ENCODE measurements at regions not wholly inside any gene's neighbourhood (a gene's known extent, or its start where the extent isn't known, plus 50 kb on each side); places are given as distances from the start of the nearest gene placed in this dataset.

DNA sequence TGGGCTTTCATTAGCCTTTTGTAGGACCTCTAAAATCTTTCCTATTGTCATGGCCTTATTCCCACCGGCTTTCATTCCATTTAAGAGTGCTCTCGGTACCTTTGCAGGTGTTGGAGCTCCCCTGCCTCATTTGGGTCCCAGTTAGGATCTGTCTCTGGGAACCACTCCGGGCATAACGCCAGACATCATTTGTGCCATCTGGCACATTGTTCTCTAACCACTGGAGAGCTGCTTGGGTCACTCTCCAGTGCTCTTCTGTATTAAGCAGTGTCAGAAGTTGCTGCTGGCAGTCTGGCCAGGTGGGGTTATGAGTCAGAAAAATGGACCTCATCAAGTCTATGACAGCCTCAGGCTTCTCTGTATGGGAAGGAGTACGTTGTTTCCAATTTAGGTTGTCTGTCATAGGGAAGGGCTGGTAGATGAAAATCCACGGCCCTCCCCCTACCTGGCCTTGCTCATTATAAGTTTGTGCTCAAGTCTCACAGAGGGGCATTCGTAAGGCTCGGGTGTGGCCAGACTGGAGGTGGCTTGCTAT lies 62.9 kb upstream of the MOCS1 start:
- TF ChIP-seq, protein P1, sequence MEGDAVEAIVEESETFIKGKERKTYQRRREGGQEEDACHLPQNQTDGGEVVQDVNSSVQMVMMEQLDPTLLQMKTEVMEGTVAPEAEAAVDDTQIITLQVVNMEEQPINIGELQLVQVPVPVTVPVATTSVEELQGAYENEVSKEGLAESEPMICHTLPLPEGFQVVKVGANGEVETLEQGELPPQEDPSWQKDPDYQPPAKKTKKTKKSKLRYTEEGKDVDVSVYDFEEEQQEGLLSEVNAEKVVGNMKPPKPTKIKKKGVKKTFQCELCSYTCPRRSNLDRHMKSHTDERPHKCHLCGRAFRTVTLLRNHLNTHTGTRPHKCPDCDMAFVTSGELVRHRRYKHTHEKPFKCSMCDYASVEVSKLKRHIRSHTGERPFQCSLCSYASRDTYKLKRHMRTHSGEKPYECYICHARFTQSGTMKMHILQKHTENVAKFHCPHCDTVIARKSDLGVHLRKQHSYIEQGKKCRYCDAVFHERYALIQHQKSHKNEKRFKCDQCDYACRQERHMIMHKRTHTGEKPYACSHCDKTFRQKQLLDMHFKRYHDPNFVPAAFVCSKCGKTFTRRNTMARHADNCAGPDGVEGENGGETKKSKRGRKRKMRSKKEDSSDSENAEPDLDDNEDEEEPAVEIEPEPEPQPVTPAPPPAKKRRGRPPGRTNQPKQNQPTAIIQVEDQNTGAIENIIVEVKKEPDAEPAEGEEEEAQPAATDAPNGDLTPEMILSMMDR (IDR thresholded peaks at IDR 0.05): no peak
- no peak for TF ChIP-seq POLR2A (IDR thresholded peaks at IDR 0.05)
- no peak overlapping the region for H3K27ac ChIP-seq
- peaks cover 3% of the 10 kb centered on the region for H3K9me3 ChIP-seq
- intact Hi-C loops (cut with DNase I): no loop called here
- WGBS, 2 donors: 70 to 76% methylated on average over 8 of the region's 8 CpGs
- no peaks in the 10 kb centered on the region for H3K27me3 ChIP-seq
- no peaks in the 10 kb centered on the region for H3K4me1 ChIP-seq
- peak; percentile 61 to 73 for DNase-seq
- H3K4me3 ChIP-seq (replicated peaks in 1 of 3): no peak overlapping the region
- H3K36me3 ChIP-seq: no peaks in the 10 kb centered on the region

DNA sequence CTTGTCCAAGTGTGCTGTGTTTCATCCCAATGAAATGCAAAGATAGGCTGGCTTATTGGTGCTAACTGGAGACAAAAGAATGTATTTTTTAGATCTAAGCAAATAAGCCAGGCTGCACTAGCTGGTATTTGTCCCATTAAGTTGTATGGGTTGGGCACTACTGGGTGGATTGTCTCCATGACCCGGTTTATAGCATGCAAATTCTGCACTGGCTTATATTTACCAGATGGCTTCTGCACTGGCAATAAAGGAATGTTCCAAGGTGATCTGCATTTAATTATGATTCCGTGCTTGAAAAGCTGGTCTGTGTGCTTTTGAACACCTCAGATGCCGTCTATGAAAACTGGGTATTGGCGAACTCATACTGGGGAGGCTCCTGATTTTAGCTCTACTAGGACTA lies 61.4 kb upstream of the MOCS1 start:
- TF ChIP-seq, protein P1 (IDR thresholded peaks at IDR 0.05): no peak
- no peak for TF ChIP-seq POLR2A (IDR thresholded peaks at IDR 0.05)
- intact Hi-C loops (cut with DNase I): no loop called here
- peaks cover 3% of the 10 kb centered on the region for H3K9me3 ChIP-seq
- WGBS, 2 donors: 84 to 91% methylated on average over 4 of the region's 4 CpGs
- H3K36me3 ChIP-seq: no peaks in the 10 kb centered on the region
- H3K4me1 ChIP-seq: no peaks in the 10 kb centered on the region
- H3K4me3 ChIP-seq (replicated peaks in 1 of 3): no peak overlapping the region
- no peak for DNase-seq
- no peaks in the 10 kb centered on the region for H3K27me3 ChIP-seq
- H3K27ac ChIP-seq: no peak overlapping the region

DNA sequence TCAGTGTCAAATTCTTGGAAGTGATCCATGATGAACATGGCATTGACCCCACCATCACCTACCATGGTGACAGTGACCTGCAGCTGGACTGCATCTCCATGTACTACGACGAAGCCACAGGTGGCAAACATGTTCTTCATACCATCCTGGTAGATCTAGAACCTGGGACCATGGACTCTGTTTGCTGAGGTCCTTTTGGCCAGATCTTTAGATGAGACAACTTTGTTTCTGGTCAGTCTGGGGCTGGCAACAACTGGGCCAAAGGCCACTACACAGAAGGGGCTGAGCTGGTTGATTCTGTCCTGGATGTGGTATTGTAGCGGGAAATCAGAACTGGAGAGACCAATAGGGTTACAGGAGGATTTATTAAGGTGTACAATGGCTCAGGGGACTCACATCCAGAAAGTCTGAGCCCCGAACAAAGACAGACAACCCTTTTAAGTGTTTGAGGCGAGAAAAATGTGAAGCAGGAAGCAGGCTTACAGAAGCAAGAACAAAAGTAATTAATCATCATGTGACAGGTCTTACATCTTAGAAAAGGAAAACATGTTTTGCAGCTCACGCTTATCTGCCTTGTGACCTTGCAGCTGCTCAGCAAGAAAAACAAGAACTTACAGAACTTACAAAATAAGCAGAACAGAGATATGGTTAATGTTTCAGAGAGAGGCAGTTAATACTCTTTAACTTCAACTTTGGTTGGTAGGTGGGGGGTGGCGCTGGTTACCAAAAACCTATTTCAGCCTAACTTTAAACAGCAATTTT lies 58.8 kb upstream of the MOCS1 start:
- TF ChIP-seq POLR2A (IDR thresholded peaks at IDR 0.05): no peak
- 80 to 86% methylated on average over 7 of the region's 7 CpGs for WGBS, 2 donors
- Histone ChIP-seq H3K4me3 (replicated peaks in 1 of 3) (no peak overlapping the region), H3K4me1 (no peaks in the 10 kb centered on the region), H3K36me3 (no peaks in the 10 kb centered on the region), H3K9me3 (peaks cover 3% of the 10 kb centered on the region), H3K27me3 (no peaks in the 10 kb centered on the region), H3K27ac (no peak overlapping the region)
- DNase-seq: no peak
- intact Hi-C loops (cut with DNase I): no loop called here
